HEK293 (cell line): ENCODE measurements at regions not wholly inside any gene's neighbourhood (a gene's known extent, or its start where the extent isn't known, plus 50 kb on each side); places are given as distances from the start of the nearest gene placed in this dataset.
"Not testable (repeated sequence)": the region's sequence is repeated elsewhere in the genome, so short reads cannot be mapped to it uniquely, and the experiment has no call there.

Experiments
- TCF7L2 ChIP-seq: IDR thresholded peaks from 2 replicates; pipeline ENCODE4 v1.6.1; 2011; ENCODE audit warnings: low read depth, mild to moderate bottlenecking, inconsistent platforms, low read length, moderate library complexity, borderline replicate concordance
- YY1 ChIP-seq: fragments of 450-650 bp; formaldehyde crosslinking; IDR thresholded peaks from 2 replicates; pipeline ENCODE4 v1.5.1; 2018; ENCODE audit warnings: missing biosample characterization, missing genetic modification characterization
- ZBTB10 ChIP-seq: fragments of 450-650 bp; formaldehyde crosslinking; IDR thresholded peaks from 2 replicates; pipeline ENCODE4 v1.5.1; 2016; ENCODE audit warnings: missing biosample characterization, missing genetic modification characterization
- ZNF549 ChIP-seq: fragments of 450-650 bp; IDR thresholded peaks from 2 replicates; pipeline ENCODE4 v1.5.1; 2018; ENCODE audit warnings: missing biosample characterization, missing genetic modification characterization, mild to moderate bottlenecking, inconsistent platforms, moderate library complexity
- ZNF660 ChIP-seq: fragments of 450-650 bp; IDR thresholded peaks from 2 replicates; pipeline ENCODE4 v1.5.1; 2018; ENCODE audit warnings: missing biosample characterization, mild to moderate bottlenecking, missing genetic modification characterization
- ZNF670 ChIP-seq: fragments of 450-650 bp; formaldehyde crosslinking; IDR thresholded peaks from 2 replicates; pipeline ENCODE4 v1.5.1; 2016; ENCODE audit warnings: missing biosample characterization, missing genetic modification characterization, low read depth
- TF ChIP-seq, protein P1 (sequence below): fragments of 450-650 bp; formaldehyde crosslinking; IDR thresholded peaks from 2 replicates; pipeline ENCODE4 v1.5.1; 2016; ENCODE audit warnings: missing biosample characterization, missing genetic modification characterization
- TF ChIP-seq, protein P2 (sequence below): fragments of 450-650 bp; formaldehyde crosslinking; IDR thresholded peaks from 2 replicates; pipeline ENCODE4 v1.5.1; 2017; ENCODE audit warnings: missing biosample characterization, missing genetic modification characterization
- TF ChIP-seq, protein P3 (sequence below): fragments of 450-650 bp; formaldehyde crosslinking; IDR thresholded peaks from 2 replicates; pipeline ENCODE4 v1.5.1; 2016; ENCODE audit warnings: missing biosample characterization, missing genetic modification characterization

DNA sequence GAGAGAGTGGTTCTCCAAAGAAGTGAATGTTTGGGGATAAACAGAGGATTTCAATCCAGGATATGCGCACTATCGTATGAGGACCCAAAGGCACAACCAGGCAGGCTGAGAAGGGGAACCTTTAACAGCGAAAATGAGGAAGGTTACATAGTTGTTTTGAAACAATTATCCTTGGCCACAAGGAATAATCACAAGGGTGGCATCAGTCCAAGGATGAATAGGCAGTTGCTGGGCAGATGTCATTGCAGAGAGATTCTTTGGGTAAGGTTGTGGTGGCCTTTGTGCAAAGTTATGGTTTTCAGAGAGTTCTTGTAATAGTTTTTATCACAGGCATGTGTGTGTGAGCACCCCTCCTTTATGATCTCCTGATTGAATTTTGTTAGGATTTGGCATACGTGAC is 58.9 kb upstream of the NBPF20 start:
- TF ChIP-seq, protein P1, sequence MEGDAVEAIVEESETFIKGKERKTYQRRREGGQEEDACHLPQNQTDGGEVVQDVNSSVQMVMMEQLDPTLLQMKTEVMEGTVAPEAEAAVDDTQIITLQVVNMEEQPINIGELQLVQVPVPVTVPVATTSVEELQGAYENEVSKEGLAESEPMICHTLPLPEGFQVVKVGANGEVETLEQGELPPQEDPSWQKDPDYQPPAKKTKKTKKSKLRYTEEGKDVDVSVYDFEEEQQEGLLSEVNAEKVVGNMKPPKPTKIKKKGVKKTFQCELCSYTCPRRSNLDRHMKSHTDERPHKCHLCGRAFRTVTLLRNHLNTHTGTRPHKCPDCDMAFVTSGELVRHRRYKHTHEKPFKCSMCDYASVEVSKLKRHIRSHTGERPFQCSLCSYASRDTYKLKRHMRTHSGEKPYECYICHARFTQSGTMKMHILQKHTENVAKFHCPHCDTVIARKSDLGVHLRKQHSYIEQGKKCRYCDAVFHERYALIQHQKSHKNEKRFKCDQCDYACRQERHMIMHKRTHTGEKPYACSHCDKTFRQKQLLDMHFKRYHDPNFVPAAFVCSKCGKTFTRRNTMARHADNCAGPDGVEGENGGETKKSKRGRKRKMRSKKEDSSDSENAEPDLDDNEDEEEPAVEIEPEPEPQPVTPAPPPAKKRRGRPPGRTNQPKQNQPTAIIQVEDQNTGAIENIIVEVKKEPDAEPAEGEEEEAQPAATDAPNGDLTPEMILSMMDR (tag by site-specific recombination), result not testable (repeated sequence)
- not testable (repeated sequence) for TF ChIP-seq ZNF670 (tag by site-specific recombination); ZNF549 (tag by site-specific recombination); TCF7L2; YY1 (tag by site-specific recombination); ZNF660 (tag by site-specific recombination); ZBTB10
- TF ChIP-seq, protein P2, sequence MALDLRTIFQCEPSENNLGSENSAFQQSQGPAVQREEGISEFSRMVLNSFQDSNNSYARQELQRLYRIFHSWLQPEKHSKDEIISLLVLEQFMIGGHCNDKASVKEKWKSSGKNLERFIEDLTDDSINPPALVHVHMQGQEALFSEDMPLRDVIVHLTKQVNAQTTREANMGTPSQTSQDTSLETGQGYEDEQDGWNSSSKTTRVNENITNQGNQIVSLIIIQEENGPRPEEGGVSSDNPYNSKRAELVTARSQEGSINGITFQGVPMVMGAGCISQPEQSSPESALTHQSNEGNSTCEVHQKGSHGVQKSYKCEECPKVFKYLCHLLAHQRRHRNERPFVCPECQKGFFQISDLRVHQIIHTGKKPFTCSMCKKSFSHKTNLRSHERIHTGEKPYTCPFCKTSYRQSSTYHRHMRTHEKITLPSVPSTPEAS, result not testable (repeated sequence)
- TF ChIP-seq, protein P3, sequence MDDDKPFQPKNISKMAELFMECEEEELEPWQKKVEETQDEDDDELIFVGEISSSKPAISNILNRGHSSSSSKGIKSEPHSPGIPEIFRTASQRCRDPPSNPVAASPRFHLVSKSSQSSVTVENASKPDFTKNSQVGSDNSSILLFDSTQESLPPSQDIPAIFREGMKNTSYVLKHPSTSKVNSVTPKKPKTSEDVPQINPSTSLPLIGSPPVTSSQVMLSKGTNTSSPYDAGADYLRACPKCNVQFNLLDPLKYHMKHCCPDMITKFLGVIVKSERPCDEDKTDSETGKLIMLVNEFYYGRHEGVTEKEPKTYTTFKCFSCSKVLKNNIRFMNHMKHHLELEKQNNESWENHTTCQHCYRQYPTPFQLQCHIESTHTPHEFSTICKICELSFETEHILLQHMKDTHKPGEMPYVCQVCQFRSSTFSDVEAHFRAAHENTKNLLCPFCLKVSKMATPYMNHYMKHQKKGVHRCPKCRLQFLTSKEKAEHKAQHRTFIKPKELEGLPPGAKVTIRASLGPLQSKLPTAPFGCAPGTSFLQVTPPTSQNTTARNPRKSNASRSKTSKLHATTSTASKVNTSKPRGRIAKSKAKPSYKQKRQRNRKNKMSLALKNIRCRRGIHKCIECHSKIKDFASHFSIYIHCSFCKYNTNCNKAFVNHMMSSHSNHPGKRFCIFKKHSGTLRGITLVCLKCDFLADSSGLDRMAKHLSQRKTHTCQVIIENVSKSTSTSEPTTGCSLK (tag by site-specific recombination), result not testable (repeated sequence)
